Neural progenitor cell (in vitro differentiated cells): ENCODE measurements at regions not wholly inside any gene's neighbourhood (a gene's known extent, or its start where the extent isn't known, plus 50 kb on each side); places are given as distances from the start of the nearest gene placed in this dataset.

Experiments used
- CTCF ChIP-seq: fragments of 200-600 bp; sonication (generic); IDR thresholded peaks from 2 replicates; pipeline ENCODE4 v1.5.1; 2017; ENCODE audit warnings: antibody characterized with exemption, mild to moderate bottlenecking
- EZH2 ChIP-seq: fragments of 200-600 bp; sonication (generic); IDR thresholded peaks from 2 replicates; pipeline ENCODE4 v1.6.1; 2017; ENCODE audit warnings: antibody characterized with exemption, mild to moderate bottlenecking, moderate library complexity
- EZH2phosphoT487 ChIP-seq: fragments of 200-600 bp; sonication (generic); IDR thresholded peaks from 2 replicates; pipeline ENCODE4 v1.6.1; 2017; ENCODE audit warnings: antibody characterized with exemption

- no peak for TF ChIP-seq CTCF
- no peak for TF ChIP-seq EZH2
- no peak for TF ChIP-seq EZH2phosphoT487
Measured at GRCh38 chr17:79401704-79402674, 208.9 kb downstream of the RBFOX3 start.
